Endothelial cell of umbilical vein (primary cell): ENCODE measurements at regions not wholly inside any gene's neighbourhood (a gene's known extent, or its start where the extent isn't known, plus 50 kb on each side); places are given as distances from the start of the nearest gene placed in this dataset.

ENCODE experiments used
- BruUV-seq: library from RNA; stranded (reverse); fragments of 400-500 nt; replicated peaks from 2 replicates; lab custom pipeline; 2021; lab: Mats Ljungman, UMichigan
- CTCF ChIA-PET: fragments of 300-600, 350-600 bp; sonication (Branson Sonifier 250); formaldehyde crosslinking; loops from one replicate; lab custom pipeline; 2021; ENCODE audit warnings: antibody characterized with exemption, inconsistent platforms; lab: Charles Lee
- POLR2A ChIA-PET: fragments of 300-600, 350-600 bp; sonication (Branson Sonifier 250); formaldehyde crosslinking; loops from one replicate; lab custom pipeline; 2021; ENCODE audit warnings: antibody characterized with exemption, inconsistent platforms; lab: Charles Lee
- DNase-seq: peaks from one replicate; pipeline ENCODE4 v3.0.0-alpha.2; 2011; ENCODE audit warnings: low read depth, low spot score
- FAIRE-seq: peaks from 2 replicates; lab custom pipeline; 2011; peaks lifted over from hg19 to GRCh38; lab: Jason Lieb, UNC
- H2AFZ ChIP-seq: 2 replicates; pipeline ENCODE4 v1.6.0; 2012; ENCODE audit warnings: low read depth, low read length, control low read depth, inconsistent platforms
- H3K27ac ChIP-seq: 2 replicates; pipeline ENCODE4 v1.5.1; 2011; ENCODE audit warnings: low read depth, mild to moderate bottlenecking, control low read depth, low read length, moderate library complexity; ENCODE audit not compliant: insufficient read depth
- H3K27me3 ChIP-seq, 2 experiments: 2 replicates each; pipeline versions ENCODE4 v1.6.0 to v1.6.1; 2011; ENCODE audit warnings: low read length in 2 of 2, mixed read lengths in 1 of 2; ENCODE audit not compliant: control insufficient read depth in 2 of 2, insufficient read depth in 2 of 2
- H3K36me3 ChIP-seq, 2 experiments: 2 replicates in 1 of 2; 3 replicates in 1 of 2; pipeline ENCODE4 v1.5.1; 2011; ENCODE audit warnings: low read length in 2 of 2, mild to moderate bottlenecking in 1 of 2, moderate library complexity in 1 of 2; ENCODE audit not compliant: control insufficient read depth in 2 of 2, insufficient read depth in 2 of 2; ENCODE audit errors: extremely low read depth in 1 of 2
- H3K4me1 ChIP-seq: 3 replicates; pipeline ENCODE4 v1.5.1; 2011; ENCODE audit warnings: mild to moderate bottlenecking, low read length; ENCODE audit not compliant: control insufficient read depth, insufficient read depth; ENCODE audit errors: extremely low read depth
- H3K4me2 ChIP-seq: 2 replicates; pipeline ENCODE4 v1.6.1; 2011; ENCODE audit warnings: low read length, control low read depth, mixed read lengths; ENCODE audit not compliant: insufficient read depth
- H3K4me3 ChIP-seq, 3 experiments: fragments of 200-600 bp in 1 of 3; sonication (generic), shearing (Covaris generic) in 1 of 3; replicated peaks in 1 of 3; 2 replicates each; pipeline ENCODE4 v1.5.1; 2011 to 2016; ENCODE audit warnings: control low read depth in 3 of 3, low read length in 3 of 3, mild to moderate bottlenecking in 2 of 3, inconsistent platforms in 1 of 3, low read depth in 1 of 3, moderate library complexity in 1 of 3; ENCODE audit not compliant: insufficient read depth in 1 of 3
- H3K79me2 ChIP-seq: 2 replicates; pipeline ENCODE4 v1.6.0; 2012; ENCODE audit warnings: low read length, inconsistent platforms; ENCODE audit not compliant: control insufficient read depth, insufficient read depth
- H3K9ac ChIP-seq: replicated peaks from 2 replicates; pipeline ENCODE3; 2011; ENCODE audit warnings: low read length, control low read depth; ENCODE audit not compliant: insufficient read depth; ENCODE audit errors: extremely low read depth
- H3K9me1 ChIP-seq: replicated peaks from 3 replicates; pipeline ENCODE4 v1.6.0; 2011; ENCODE audit warnings: mild to moderate bottlenecking, low read length; ENCODE audit not compliant: control insufficient read depth, insufficient read depth; ENCODE audit errors: extremely low read depth
- H3K9me3 ChIP-seq: replicated peaks from 2 replicates; pipeline ENCODE4 v1.5.1; 2012; ENCODE audit warnings: low read length, inconsistent platforms; ENCODE audit not compliant: control insufficient read depth, insufficient read depth
- H4K20me1 ChIP-seq: replicated peaks from 2 replicates; pipeline ENCODE3; 2011; ENCODE audit warnings: mild to moderate bottlenecking, low read length; ENCODE audit not compliant: control insufficient read depth, insufficient read depth; ENCODE audit errors: extremely low read depth
- EZH2 ChIP-seq: IDR thresholded peaks from 2 replicates; pipeline ENCODE4 v1.6.1; 2012; ENCODE audit warnings: borderline replicate concordance, low read depth, mild to moderate bottlenecking, moderate library complexity, low read length, inconsistent platforms; ENCODE audit not compliant: severe bottlenecking
- FOS ChIP-seq: IDR thresholded peaks from 2 replicates; pipeline ENCODE4 v1.6.1; 2011; ENCODE audit warnings: mild to moderate bottlenecking, low read length, moderate library complexity, borderline replicate concordance; ENCODE audit not compliant: insufficient read depth
- GATA2 ChIP-seq: IDR thresholded peaks from 2 replicates; pipeline ENCODE4 v1.7.0; 2011; ENCODE audit warnings: low read depth, mild to moderate bottlenecking, moderate library complexity, mixed read lengths, low read length; ENCODE audit not compliant: insufficient read length, insufficient read depth
- JUN ChIP-seq: IDR thresholded peaks from 2 replicates; pipeline ENCODE4 v1.6.1; 2011; ENCODE audit warnings: borderline replicate concordance, low read depth; ENCODE audit not compliant: insufficient read length, insufficient read depth
- MYC ChIP-seq: IDR thresholded peaks from one replicate; pipeline ENCODE4 v1.6.1; 2011; ENCODE audit warnings: mild to moderate bottlenecking, low read depth, low read length
- POLR2A ChIP-seq: IDR thresholded peaks from 2 replicates; pipeline ENCODE4 v1.6.1; 2012; ENCODE audit warnings: low read depth, mild to moderate bottlenecking, control low read depth, low read length
- POLR2AphosphoS5 ChIP-seq: IDR thresholded peaks from 2 replicates; pipeline ENCODE4 v1.6.1; 2012; ENCODE audit warnings: low read depth, mild to moderate bottlenecking, control low read depth, low read length, moderate library complexity; ENCODE audit not compliant: insufficient read depth
- dilution Hi-C: fragments of 300-500 bp; cut with MboI; formaldehyde crosslinking; loops from one replicate; pipeline ENCODE4 v1.15.0; 2019; ENCODE audit warnings: low sequenced_read_pairs; ENCODE audit not compliant: extremely low pct_ligation_motif_present
- intact Hi-C: fragments of 100-400 bp; cut with micrococcal nuclease; formaldehyde crosslinking; loops from one replicate; pipeline ENCODE4 v1.10.0; 2022
- TF ChIP-seq, protein P1 (sequence below): IDR thresholded peaks from 2 replicates; pipeline ENCODE4 v1.6.1; 2011; ENCODE audit not compliant: insufficient read depth, insufficient read length
- TF ChIP-seq, protein P2 (sequence below), 2 donors: IDR thresholded peaks; 1 replicate in 1 of 2; 2 replicates in 1 of 2; pipeline ENCODE4 v1.5.1; 2011; ENCODE audit warnings: low read length in 2 of 2, mild to moderate bottlenecking in 2 of 2, moderate library complexity in 2 of 2, control low read depth in 1 of 2, inconsistent platforms in 1 of 2, low read depth in 1 of 2; ENCODE audit not compliant: insufficient read depth in 1 of 2; ENCODE audit errors: extremely low read depth in 1 of 2

DNA sequence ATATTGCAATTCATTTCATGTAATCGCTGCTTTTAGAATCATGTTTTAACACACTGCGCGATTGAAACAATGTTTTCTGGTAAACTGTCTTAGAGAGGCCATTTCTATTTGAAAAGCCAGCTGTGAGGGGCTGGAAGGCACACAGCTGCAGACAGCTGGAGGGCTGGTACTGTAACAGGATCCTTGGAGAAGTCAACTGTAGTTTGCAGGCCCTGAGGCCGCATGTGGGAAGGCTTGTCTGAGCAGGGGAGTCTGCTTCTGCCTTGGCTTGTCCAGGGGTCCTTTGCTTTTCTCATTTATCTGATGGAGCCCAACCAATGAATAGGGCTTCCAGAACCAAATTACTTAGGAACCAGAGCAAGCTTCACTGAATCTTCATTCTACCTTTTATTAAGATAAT lies 313.5 kb downstream of the BLID start:
- no peaks in the 10 kb centered on the region for H3K79me2 ChIP-seq
- no peaks in the 10 kb centered on the region for H4K20me1 ChIP-seq
- peaks cover 2 to 13% of the 10 kb centered on the region in 2 experiments for H3K27me3 ChIP-seq
- H3K36me3 ChIP-seq: no peaks in the 10 kb centered on the region
- no peak overlapping the region for H3K4me3 ChIP-seq
- DNase-seq: no peak
- no TSS peak for BruUV-seq
- FAIRE-seq: no peak
- H3K9ac ChIP-seq: no peak overlapping the region
- CTCF ChIA-PET: no interaction called here
- H3K4me2 ChIP-seq: no peak overlapping the region
- H3K9me3 ChIP-seq: no peaks in the 10 kb centered on the region
- TF ChIP-seq MYC (no peak), GATA2 (no peak), POLR2A (no peak)
- TF ChIP-seq, protein P1, sequence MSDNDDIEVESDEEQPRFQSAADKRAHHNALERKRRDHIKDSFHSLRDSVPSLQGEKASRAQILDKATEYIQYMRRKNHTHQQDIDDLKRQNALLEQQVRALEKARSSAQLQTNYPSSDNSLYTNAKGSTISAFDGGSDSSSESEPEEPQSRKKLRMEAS: no peak
- POLR2A ChIA-PET: no interaction called here
- H3K4me1 ChIP-seq: no peaks in the 10 kb centered on the region
- no peaks in the 10 kb centered on the region for H3K9me1 ChIP-seq
- H3K27ac ChIP-seq: no peak overlapping the region
- intact Hi-C loops (no loop called here), dilution Hi-C loops (no loop called here)
- no peak overlapping the region for H2AFZ ChIP-seq

DNA sequence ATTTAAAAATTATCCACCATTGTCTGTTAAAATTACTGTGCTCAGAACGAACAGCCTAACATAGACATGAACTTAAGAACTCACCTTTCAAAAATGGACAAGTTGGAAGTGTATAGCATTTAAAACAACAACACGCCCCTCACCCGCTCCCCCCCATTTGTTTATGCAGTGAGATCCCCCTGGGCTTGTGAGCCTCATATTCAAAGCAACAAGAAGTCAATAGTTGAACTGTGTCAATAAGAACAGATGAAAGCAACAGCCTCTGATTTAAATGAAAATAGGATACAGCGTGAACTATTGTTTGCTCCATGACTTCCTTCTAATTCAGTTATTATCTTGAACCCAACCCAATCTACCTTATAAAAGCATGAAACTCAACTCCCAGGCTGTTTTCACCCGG lies 314.2 kb downstream of the BLID start:
- Histone ChIP-seq H3K4me3 (no peak overlapping the region), H3K36me3 (no peaks in the 10 kb centered on the region), H3K4me1 (no peaks in the 10 kb centered on the region), H3K79me2 (no peaks in the 10 kb centered on the region), H3K27me3 (peaks cover 2 to 13% of the 10 kb centered on the region in 2 experiments), H2AFZ (no peak overlapping the region), H3K27ac (no peak overlapping the region), H3K4me2 (no peak overlapping the region), H3K9ac (no peak overlapping the region), H4K20me1 (no peaks in the 10 kb centered on the region), H3K9me3 (no peaks in the 10 kb centered on the region), H3K9me1 (no peaks in the 10 kb centered on the region)
- POLR2A ChIA-PET: interaction anchor here (0.5 kb wide), 1 partner anchor 469 kb away, joined by 3 read pairs; no protein-coding TSS in a partner anchor
- CTCF ChIA-PET: no interaction called here
- no peak for FAIRE-seq
- dilution Hi-C loops (no loop called here), intact Hi-C loops (no loop called here)
- no TSS peak for BruUV-seq
- DNase-seq: no peak
- no peak for TF ChIP-seq GATA2
- TF ChIP-seq, protein P2, sequence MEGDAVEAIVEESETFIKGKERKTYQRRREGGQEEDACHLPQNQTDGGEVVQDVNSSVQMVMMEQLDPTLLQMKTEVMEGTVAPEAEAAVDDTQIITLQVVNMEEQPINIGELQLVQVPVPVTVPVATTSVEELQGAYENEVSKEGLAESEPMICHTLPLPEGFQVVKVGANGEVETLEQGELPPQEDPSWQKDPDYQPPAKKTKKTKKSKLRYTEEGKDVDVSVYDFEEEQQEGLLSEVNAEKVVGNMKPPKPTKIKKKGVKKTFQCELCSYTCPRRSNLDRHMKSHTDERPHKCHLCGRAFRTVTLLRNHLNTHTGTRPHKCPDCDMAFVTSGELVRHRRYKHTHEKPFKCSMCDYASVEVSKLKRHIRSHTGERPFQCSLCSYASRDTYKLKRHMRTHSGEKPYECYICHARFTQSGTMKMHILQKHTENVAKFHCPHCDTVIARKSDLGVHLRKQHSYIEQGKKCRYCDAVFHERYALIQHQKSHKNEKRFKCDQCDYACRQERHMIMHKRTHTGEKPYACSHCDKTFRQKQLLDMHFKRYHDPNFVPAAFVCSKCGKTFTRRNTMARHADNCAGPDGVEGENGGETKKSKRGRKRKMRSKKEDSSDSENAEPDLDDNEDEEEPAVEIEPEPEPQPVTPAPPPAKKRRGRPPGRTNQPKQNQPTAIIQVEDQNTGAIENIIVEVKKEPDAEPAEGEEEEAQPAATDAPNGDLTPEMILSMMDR (IDR thresholded peaks at IDR 0.05; ENCODE audit: extremely low read depth in 1 of 2, insufficient read depth in 1 of 2, low read depth in 1 of 2, low read length in 2 of 2): no peak
- no peak for TF ChIP-seq MYC
- no peak for TF ChIP-seq FOS
- TF ChIP-seq, protein P1: no peak
- no peak for TF ChIP-seq POLR2A
- no peak for TF ChIP-seq POLR2AphosphoS5
- no peak for TF ChIP-seq JUN
- TF ChIP-seq EZH2: no peak
